ENCODE measurements at regions not wholly inside any gene's neighbourhood (a gene's known extent, or its start where the extent isn't known, plus 50 kb on each side); places are given as distances from the start of the nearest gene placed in this dataset.

GRCh38 chr2:234594715-234595114 is 97.8 kb upstream of the ARL4C start:
- TF ChIP-seq ZFP30 (CRISPR knock-in tag; IDR thresholded peaks at IDR 0.05) (no peak), PPARA (CRISPR knock-in tag; IDR thresholded peaks at IDR 0.05; ENCODE audit: borderline replicate concordance) (no peak), ZFP3 (CRISPR knock-in tag; IDR thresholded peaks at IDR 0.05) (no peak), TOX (CRISPR knock-in tag; IDR thresholded peaks at IDR 0.05; ENCODE audit: borderline replicate concordance) (no peak), POU6F1 (CRISPR knock-in tag; IDR thresholded peaks at IDR 0.05; ENCODE audit: borderline replicate concordance, low read depth) (no peak), ARNTL (CRISPR knock-in tag; IDR thresholded peaks at IDR 0.05; ENCODE audit: borderline replicate concordance, low read depth) (no peak), CREB5 (CRISPR knock-in tag; IDR thresholded peaks at IDR 0.05; ENCODE audit: low read depth) (no peak), TCF4 (CRISPR knock-in tag; IDR thresholded peaks at IDR 0.05; ENCODE audit: borderline replicate concordance) (no peak), RARB (CRISPR knock-in tag; IDR thresholded peaks at IDR 0.05) (no peak), CSRNP3 (CRISPR knock-in tag; IDR thresholded peaks at IDR 0.05) (no peak), SNAI2 (CRISPR knock-in tag; IDR thresholded peaks at IDR 0.05) (no peak)

All from SK-N-SH treated with all-trans-retinoic acid at 6 μM for 48 hours (cell line).